Caco-2 (cell line): ENCODE measurements at regions not wholly inside any gene's neighbourhood (a gene's known extent, or its start where the extent isn't known, plus 50 kb on each side); places are given as distances from the start of the nearest gene placed in this dataset.

Source experiments
- BruUV-seq: library from RNA; stranded (reverse); fragments of 400-500 nt; replicated peaks from 2 replicates; lab custom pipeline; 2021; lab: Mats Ljungman, UMichigan
- CTCF ChIA-PET: fragments of 300-600 bp; sonication (Branson Sonifier 250); formaldehyde crosslinking; loops from one replicate; lab custom pipeline; 2022; ENCODE audit warnings: antibody characterized with exemption; lab: Charles Lee
- POLR2A ChIA-PET: fragments of 300-600 bp; sonication (Branson Sonifier 250); formaldehyde crosslinking; loops from one replicate; lab custom pipeline; 2022; ENCODE audit warnings: antibody characterized with exemption; lab: Charles Lee
- DNase-seq, 2 experiments: peaks; one replicate each; pipeline versions ENCODE4 v3.0.0 to v3.0.0-alpha.2; 2020 to 2022
- H3K27me3 ChIP-seq: replicated peaks from 2 replicates; pipeline ENCODE4 v1.6.0; 2011; ENCODE audit warnings: low read length; ENCODE audit not compliant: control insufficient read depth, insufficient read depth
- H3K36me3 ChIP-seq: 2 replicates; pipeline ENCODE4 v1.5.1; 2011; ENCODE audit warnings: low read length; ENCODE audit not compliant: control insufficient read depth, insufficient read depth
- H3K4me1 ChIP-seq: fragments of 250-450 bp; sonication (Bioruptor Pico); 2 replicates; pipeline ENCODE4 v1.5.1; 2020; ENCODE audit warnings: mild to moderate bottlenecking
- H3K4me3 ChIP-seq: 2 replicates; pipeline ENCODE4 v1.5.1; 2011; ENCODE audit warnings: low read depth, mild to moderate bottlenecking, control low read depth, low read length
- H3K9me3 ChIP-seq: fragments of 250-450 bp; sonication (Bioruptor Pico); 2 replicates; pipeline ENCODE4 v1.5.1; 2020; ENCODE audit warnings: mild to moderate bottlenecking, moderate library complexity
- H3K27ac Mint-ChIP-seq: one replicate; pipeline ENCODE4 v1.8.0; 2022; ENCODE audit warnings: mixed read lengths; ENCODE audit not compliant: unreplicated experiment
- H3K27me3 Mint-ChIP-seq: one replicate; pipeline ENCODE4 v1.8.0; 2022; ENCODE audit warnings: mixed read lengths; ENCODE audit not compliant: insufficient read depth, unreplicated experiment
- H3K36me3 Mint-ChIP-seq: one replicate; pipeline ENCODE4 v1.8.0; 2022; ENCODE audit warnings: mild to moderate bottlenecking, mixed read lengths; ENCODE audit not compliant: insufficient read depth, unreplicated experiment
- H3K4me1 Mint-ChIP-seq: one replicate; pipeline ENCODE4 v1.8.0; 2022; ENCODE audit warnings: low read depth, mixed read lengths; ENCODE audit not compliant: unreplicated experiment
- H3K4me3 Mint-ChIP-seq: one replicate; pipeline ENCODE4 v1.8.0; 2022; ENCODE audit warnings: mild to moderate bottlenecking, moderate library complexity, mixed read lengths; ENCODE audit not compliant: unreplicated experiment
- H3K9me3 Mint-ChIP-seq: one replicate; pipeline ENCODE4 v1.8.0; 2022; ENCODE audit warnings: mixed read lengths; ENCODE audit not compliant: unreplicated experiment
- CTCF ChIP-seq, 2 experiments: fragments of 200-600 bp in 1 of 2; IDR thresholded peaks; 1 replicate in 1 of 2; 2 replicates in 1 of 2; pipeline versions ENCODE4 v1.5.1 to v1.8.0; 2011 to 2022; ENCODE audit warnings: antibody characterized with exemption in 1 of 2, control low read depth in 1 of 2, inconsistent platforms in 1 of 2, low read depth in 1 of 2, low read length in 1 of 2, mild to moderate bottlenecking in 1 of 2, moderate library complexity in 1 of 2; ENCODE audit not compliant: insufficient read depth in 1 of 2, severe bottlenecking in 1 of 2, unreplicated experiment in 1 of 2
- intact Hi-C: fragments of 100-400 bp; cut with micrococcal nuclease; formaldehyde crosslinking; loops from one replicate; pipeline ENCODE4 v1.10.0; 2022; ENCODE audit not compliant: unreplicated experiment

GRCh38 chr11:38411149-38411548, 1813.1 kb upstream of the RAG2 start:
- BruUV-seq = no TSS peak
- Mint-ChIP-seq H3K4me1 (peaks cover 17% of the 10 kb centered on the region), H3K27me3 (no peaks in the 10 kb centered on the region), H3K9me3 (peaks cover 29% of the 10 kb centered on the region), H3K4me3 (peak overlapping the region; percentile 38), H3K27ac (peak overlapping the region; percentile 3), H3K36me3 (no peaks in the 10 kb centered on the region)
- CTCF ChIA-PET = no interaction called here
- Histone ChIP-seq H3K9me3 (0 out of 2 replicates have a peak, but pooled peaks cover 3% of the 10 kb centered on the region), H3K36me3 (no peaks in the 10 kb centered on the region), H3K4me1 (peaks cover 16% of the 10 kb centered on the region), H3K27me3 (no peaks in the 10 kb centered on the region), H3K4me3 (no peak overlapping the region)
- peak; percentile 30 to 31 for DNase-seq
- intact Hi-C loops = loop anchor here (2.0 kb wide), 1 partner anchor 66 kb away; no protein-coding TSS in a partner anchor
- POLR2A ChIA-PET = no interaction called here
- peak; percentile 35 to 51 for TF ChIP-seq CTCF (IDR thresholded peaks at IDR 0.05; ENCODE audit: insufficient read depth in 1 of 2, low read depth in 1 of 2, low read length in 1 of 2, severe bottlenecking in 1 of 2, unreplicated experiment in 1 of 2)

GRCh38 chr11:38402063-38402462, 1804.0 kb upstream of the RAG2 start:
- Mint-ChIP-seq H3K9me3 (peaks cover 9% of the 10 kb centered on the region), H3K36me3 (no peaks in the 10 kb centered on the region), H3K4me1 (no peaks in the 10 kb centered on the region), H3K27me3 (no peaks in the 10 kb centered on the region), H3K4me3 (no peak overlapping the region), H3K27ac (no peak overlapping the region)
- Histone ChIP-seq H3K27me3 (no peaks in the 10 kb centered on the region), H3K4me3 (no peak overlapping the region), H3K4me1 (no peaks in the 10 kb centered on the region), H3K9me3 (no peaks in the 10 kb centered on the region; the same call in 1 of the 2 replicates), H3K36me3 (no peaks in the 10 kb centered on the region)
- no TSS peak for BruUV-seq
- no peak for TF ChIP-seq CTCF (IDR thresholded peaks at IDR 0.05; ENCODE audit: insufficient read depth in 1 of 2, low read depth in 1 of 2, low read length in 1 of 2, severe bottlenecking in 1 of 2, unreplicated experiment in 1 of 2)
- CTCF ChIA-PET = no interaction called here
- no peak for DNase-seq
- intact Hi-C loops = loop anchor here (10.0 kb wide), 1 partner anchor 87 kb away; no protein-coding TSS in a partner anchor
- POLR2A ChIA-PET = no interaction called here

GRCh38 chr11:38392176-38392575, 1794.1 kb upstream of the RAG2 start:
- H3K27me3 Mint-ChIP-seq = no peaks in the 10 kb centered on the region
- no peak overlapping the region for H3K4me3 Mint-ChIP-seq
- BruUV-seq = no TSS peak
- no peaks in the 10 kb centered on the region for H3K9me3 Mint-ChIP-seq
- Histone ChIP-seq H3K9me3 (no peaks in the 10 kb centered on the region; the same call in 1 of the 2 replicates), H3K27me3 (no peaks in the 10 kb centered on the region), H3K4me1 (no peaks in the 10 kb centered on the region), H3K36me3 (no peaks in the 10 kb centered on the region), H3K4me3 (no peak overlapping the region)
- ChIA-PET POLR2A (no interaction called here), CTCF (no interaction called here)
- intact Hi-C loops = no loop called here
- TF ChIP-seq CTCF (IDR thresholded peaks at IDR 0.05; ENCODE audit: insufficient read depth in 1 of 2, low read depth in 1 of 2, low read length in 1 of 2, severe bottlenecking in 1 of 2, unreplicated experiment in 1 of 2) = no peak
- no peak for DNase-seq
- no peak overlapping the region for H3K27ac Mint-ChIP-seq
- H3K4me1 Mint-ChIP-seq = peaks cover 6% of the 10 kb centered on the region
- H3K36me3 Mint-ChIP-seq = no peaks in the 10 kb centered on the region
